Keratinocyte (primary cell): ENCODE measurements at regions not wholly inside any gene's neighbourhood (a gene's known extent, or its start where the extent isn't known, plus 50 kb on each side); places are given as distances from the start of the nearest gene placed in this dataset.

Experiments used
- EZH2 ChIP-seq: IDR thresholded peaks from one replicate; pipeline ENCODE4 v1.6.1; 2012; ENCODE audit warnings: inconsistent platforms, mild to moderate bottlenecking, low read length, moderate library complexity
- TF ChIP-seq, protein P1 (sequence below), 3 experiments: IDR thresholded peaks in 1 of 3; conservative IDR thresholded peaks in 1 of 3; optimal IDR thresholded peaks in 1 of 3; 2 replicates in 2 of 3; 3 replicates in 1 of 3; pipeline versions ENCODE3 to v1.5.1; 2011; ENCODE audit warnings: low read length in 3 of 3, mild to moderate bottlenecking in 3 of 3, moderate library complexity in 2 of 3, control low read depth in 1 of 3, inconsistent platforms in 1 of 3; ENCODE audit not compliant: insufficient read depth in 2 of 3; ENCODE audit errors: extremely low read depth in 1 of 3

DNA sequence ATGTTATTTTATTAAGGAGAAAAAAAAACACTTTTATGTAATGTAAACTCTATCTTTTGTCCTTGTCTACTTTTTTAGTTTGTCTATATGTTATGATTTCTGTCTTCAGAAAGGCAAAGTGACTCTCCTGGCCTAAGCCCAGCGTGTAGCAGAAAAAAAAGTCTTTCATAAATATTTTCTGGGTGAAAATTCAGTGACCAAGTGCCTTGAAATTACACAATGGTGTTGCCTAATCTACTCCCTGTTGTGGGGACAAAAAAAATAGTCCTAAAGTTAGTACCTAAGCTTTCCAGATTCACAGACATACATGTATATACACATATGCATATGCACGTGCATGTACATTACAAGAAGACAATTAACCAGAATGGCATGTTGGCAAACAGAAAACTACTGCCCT lies 1257.8 kb upstream of the SORCS1 start:
- TF ChIP-seq, protein P1, sequence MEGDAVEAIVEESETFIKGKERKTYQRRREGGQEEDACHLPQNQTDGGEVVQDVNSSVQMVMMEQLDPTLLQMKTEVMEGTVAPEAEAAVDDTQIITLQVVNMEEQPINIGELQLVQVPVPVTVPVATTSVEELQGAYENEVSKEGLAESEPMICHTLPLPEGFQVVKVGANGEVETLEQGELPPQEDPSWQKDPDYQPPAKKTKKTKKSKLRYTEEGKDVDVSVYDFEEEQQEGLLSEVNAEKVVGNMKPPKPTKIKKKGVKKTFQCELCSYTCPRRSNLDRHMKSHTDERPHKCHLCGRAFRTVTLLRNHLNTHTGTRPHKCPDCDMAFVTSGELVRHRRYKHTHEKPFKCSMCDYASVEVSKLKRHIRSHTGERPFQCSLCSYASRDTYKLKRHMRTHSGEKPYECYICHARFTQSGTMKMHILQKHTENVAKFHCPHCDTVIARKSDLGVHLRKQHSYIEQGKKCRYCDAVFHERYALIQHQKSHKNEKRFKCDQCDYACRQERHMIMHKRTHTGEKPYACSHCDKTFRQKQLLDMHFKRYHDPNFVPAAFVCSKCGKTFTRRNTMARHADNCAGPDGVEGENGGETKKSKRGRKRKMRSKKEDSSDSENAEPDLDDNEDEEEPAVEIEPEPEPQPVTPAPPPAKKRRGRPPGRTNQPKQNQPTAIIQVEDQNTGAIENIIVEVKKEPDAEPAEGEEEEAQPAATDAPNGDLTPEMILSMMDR (optimal IDR thresholded peaks at IDR 0.05 in 1 of 3, IDR thresholded peaks at IDR 0.05 in 1 of 3, conservative IDR thresholded peaks at IDR 0.05 in 1 of 3; ENCODE audit: extremely low read depth in 1 of 3, insufficient read depth in 2 of 3, low read length in 3 of 3) = no peak
- TF ChIP-seq EZH2 = no peak
